Hepatocyte (in vitro differentiated cells): ENCODE measurements at regions not wholly inside any gene's neighbourhood (a gene's known extent, or its start where the extent isn't known, plus 50 kb on each side); places are given as distances from the start of the nearest gene placed in this dataset.

Source experiments
- DNase-seq: peaks from one replicate; pipeline ENCODE4 v3.0.0-alpha.2; 2016; ENCODE audit warnings: low spot score
- H2AFZ ChIP-seq: fragments of 200-600 bp; sonication (generic); 2 replicates; pipeline ENCODE4 v1.6.0; 2016; ENCODE audit warnings: antibody characterized with exemption, mild to moderate bottlenecking
- H3K27ac ChIP-seq: fragments of 200-600 bp; sonication (generic); 2 replicates; pipeline ENCODE4 v1.5.1; 2016; ENCODE audit warnings: mild to moderate bottlenecking
- H3K27me3 ChIP-seq: fragments of 200-600 bp; sonication (generic); 2 replicates; pipeline ENCODE4 v1.6.1; 2016
- H3K36me3 ChIP-seq: fragments of 200-600 bp; sonication (generic); replicated peaks from 2 replicates; pipeline ENCODE4 v1.5.1; 2016; ENCODE audit warnings: low read depth; ENCODE audit not compliant: insufficient read depth
- H3K4me1 ChIP-seq: fragments of 200-600 bp; sonication (generic); 2 replicates; pipeline ENCODE4 v1.5.1; 2016; ENCODE audit warnings: mild to moderate bottlenecking, moderate library complexity; ENCODE audit not compliant: insufficient read depth
- H3K4me2 ChIP-seq: fragments of 200-600 bp; sonication (generic); 2 replicates; pipeline ENCODE4 v1.6.0; 2016
- H3K4me3 ChIP-seq: fragments of 200-600 bp; sonication (generic); 2 replicates; pipeline ENCODE4 v1.5.1; 2016; ENCODE audit warnings: mild to moderate bottlenecking
- H3K79me2 ChIP-seq: fragments of 200-600 bp; sonication (generic); 2 replicates; pipeline ENCODE4 v1.6.0; 2017; ENCODE audit warnings: mild to moderate bottlenecking
- H3K9me2 ChIP-seq: fragments of 200-600 bp; sonication (generic); replicated peaks from 2 replicates; pipeline ENCODE4 v1.6.0; 2017; ENCODE audit warnings: mild to moderate bottlenecking; ENCODE audit not compliant: insufficient read depth
- H3K9me3 ChIP-seq: fragments of 200-600 bp; sonication (generic); 2 replicates; pipeline ENCODE4 v1.5.1; 2016; ENCODE audit warnings: low read depth, mild to moderate bottlenecking
- H4K20me1 ChIP-seq: fragments of 200-600 bp; sonication (generic); 2 replicates; pipeline ENCODE4 v1.6.0; 2016; ENCODE audit warnings: mild to moderate bottlenecking; ENCODE audit not compliant: insufficient read depth, poor library complexity, severe bottlenecking
- CTCF ChIP-seq: fragments of 200-600 bp; sonication (generic); IDR thresholded peaks from 2 replicates; pipeline ENCODE4 v1.5.1; 2016; ENCODE audit warnings: antibody characterized with exemption, mild to moderate bottlenecking; ENCODE audit not compliant: poor library complexity
- EZH2 ChIP-seq: fragments of 200-600 bp; sonication (generic); IDR thresholded peaks from 2 replicates; pipeline ENCODE4 v1.6.1; 2016; ENCODE audit warnings: antibody characterized with exemption, mild to moderate bottlenecking, borderline replicate concordance
- EZH2phosphoT487 ChIP-seq: fragments of 200-600 bp; sonication (generic); IDR thresholded peaks from one replicate; pipeline ENCODE4 v1.6.1; 2018; ENCODE audit warnings: antibody characterized with exemption, mild to moderate bottlenecking, low read depth, moderate library complexity; ENCODE audit not compliant: unreplicated experiment, severe bottlenecking
- WGBS: methylation state at CpG from one replicate; pipeline ENCODE4 v1.1.6; 2016; ENCODE audit warnings: low lambda C conversion rate; ENCODE audit errors: missing lambda C conversion rate; 5-methylcytosine and 5-hydroxymethylcytosine counted together

- Histone ChIP-seq H3K9me3 (no peaks in the 10 kb centered on the region), H3K4me1 (no peaks in the 10 kb centered on the region), H3K36me3 (no peaks in the 10 kb centered on the region), H3K27me3 (no peaks in the 10 kb centered on the region), H2AFZ (no peak overlapping the region), H3K9me2 (no peaks in the 10 kb centered on the region), H3K27ac (no peak overlapping the region), H3K79me2 (no peaks in the 10 kb centered on the region), H3K4me2 (no peak overlapping the region), H4K20me1 (no peaks in the 10 kb centered on the region), H3K4me3 (no peak overlapping the region)
- DNase-seq: no peak
- WGBS: 92% methylated on average over 2 of the region's 2 CpGs
- no peak for TF ChIP-seq EZH2phosphoT487
- no peak for TF ChIP-seq EZH2
These were observed 371.6 kb downstream of the TAFA4 start for GRCh38 chr3:68560728-68561127.

DNA sequence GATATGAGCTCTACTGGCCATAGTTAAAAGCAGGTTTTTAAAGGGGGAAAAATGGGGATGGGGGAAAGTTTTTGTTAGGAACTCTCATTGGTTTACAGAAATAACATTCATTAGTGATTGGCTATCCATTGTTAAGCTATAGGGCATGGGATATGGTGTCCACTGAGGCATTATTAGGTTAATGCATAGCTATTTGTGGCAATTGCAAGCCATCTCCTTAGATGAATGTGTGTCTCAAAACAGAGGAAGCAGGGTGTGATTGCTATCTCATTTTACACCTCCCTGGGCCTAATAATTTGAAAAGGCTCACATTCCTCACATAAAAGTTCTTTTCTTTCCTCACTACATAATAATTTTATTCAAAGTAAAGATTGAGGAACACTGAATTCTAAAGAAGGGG lies 396.6 kb downstream of the TAFA4 start:
- H3K27me3 ChIP-seq: no peaks in the 10 kb centered on the region
- no peak overlapping the region for H2AFZ ChIP-seq
- no peak for DNase-seq
- no peak overlapping the region for H3K4me3 ChIP-seq
- no peaks in the 10 kb centered on the region for H3K79me2 ChIP-seq
- H3K36me3 ChIP-seq: no peaks in the 10 kb centered on the region
- no peak overlapping the region for H3K27ac ChIP-seq
- TF ChIP-seq EZH2 (no peak), EZH2phosphoT487 (no peak), CTCF (no peak)
- H3K4me2 ChIP-seq: no peak overlapping the region
- H3K9me3 ChIP-seq: no peaks in the 10 kb centered on the region
- no peaks in the 10 kb centered on the region for H4K20me1 ChIP-seq
- no peaks in the 10 kb centered on the region for H3K9me2 ChIP-seq
- no peaks in the 10 kb centered on the region for H3K4me1 ChIP-seq

DNA sequence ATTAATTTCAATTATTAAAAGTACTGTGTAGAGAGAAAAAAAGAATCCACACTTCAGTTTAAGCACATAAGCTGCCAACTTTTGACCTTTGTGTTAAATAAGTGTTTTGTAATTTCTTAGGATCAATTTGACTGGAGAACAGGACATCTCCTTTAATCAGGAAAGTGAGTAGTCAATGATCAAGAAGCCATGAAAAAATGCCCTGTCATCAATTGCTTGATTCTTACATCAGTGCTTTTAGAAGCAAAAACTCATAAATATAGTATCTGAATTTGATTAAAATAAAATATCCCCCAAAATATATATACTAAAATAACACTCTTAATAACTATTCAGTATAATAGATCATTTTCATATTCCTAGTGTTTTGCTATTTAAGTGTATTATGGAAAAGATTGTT lies 409.0 kb downstream of the TAFA4 start:
- Histone ChIP-seq H3K4me2 (no peak overlapping the region), H3K27me3 (no peaks in the 10 kb centered on the region), H2AFZ (no peak overlapping the region), H3K9me3 (no peaks in the 10 kb centered on the region), H3K79me2 (no peaks in the 10 kb centered on the region), H3K4me3 (no peak overlapping the region), H4K20me1 (no peaks in the 10 kb centered on the region), H3K36me3 (no peaks in the 10 kb centered on the region), H3K4me1 (no peaks in the 10 kb centered on the region), H3K27ac (no peak overlapping the region), H3K9me2 (no peaks in the 10 kb centered on the region)
- TF ChIP-seq CTCF (no peak), EZH2phosphoT487 (no peak), EZH2 (no peak)
- DNase-seq: no peak

DNA sequence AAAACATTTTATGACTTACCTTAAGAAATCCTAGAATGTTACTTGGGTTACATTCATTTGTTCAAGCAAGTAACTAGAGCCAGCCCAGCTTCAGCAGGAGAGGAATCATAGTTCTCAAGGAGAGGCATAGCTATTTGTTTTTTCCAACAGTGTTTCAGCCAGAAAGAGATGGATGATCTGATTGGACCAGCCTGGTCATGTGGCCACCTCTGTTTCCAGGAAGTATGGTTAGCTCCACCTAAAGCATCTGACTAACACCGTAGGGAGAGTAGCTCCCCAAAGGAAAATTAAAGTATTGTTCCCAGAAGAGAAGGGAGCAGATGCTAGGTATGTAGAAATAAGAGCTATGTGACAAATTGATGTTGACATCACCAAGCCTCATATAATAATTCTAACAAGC lies 417.1 kb downstream of the TAFA4 start:
- H4K20me1 ChIP-seq: no peaks in the 10 kb centered on the region
- H3K9me3 ChIP-seq: no peaks in the 10 kb centered on the region
- no peak overlapping the region for H2AFZ ChIP-seq
- no peaks in the 10 kb centered on the region for H3K9me2 ChIP-seq
- H3K4me1 ChIP-seq: no peaks in the 10 kb centered on the region
- H3K27ac ChIP-seq: no peak overlapping the region
- 71% methylated on average over 1 of the region's 1 CpG for WGBS
- H3K4me2 ChIP-seq: no peak overlapping the region
- no peaks in the 10 kb centered on the region for H3K36me3 ChIP-seq
- no peaks in the 10 kb centered on the region for H3K27me3 ChIP-seq
- no peaks in the 10 kb centered on the region for H3K79me2 ChIP-seq
- TF ChIP-seq EZH2phosphoT487: no peak
- TF ChIP-seq CTCF: no peak
- no peak for TF ChIP-seq EZH2
- DNase-seq: no peak
- no peak overlapping the region for H3K4me3 ChIP-seq
